Ovary (tissue), 3 donors: ENCODE measurements at regions not wholly inside any gene's neighbourhood (a gene's known extent, or its start where the extent isn't known, plus 50 kb on each side); places are given as distances from the start of the nearest gene placed in this dataset.

ENCODE experiments used
- EP300 ChIP-seq: sonication (generic); formaldehyde crosslinking; IDR thresholded peaks from one replicate; pipeline ENCODE4 v1.6.1; 2017; ENCODE audit warnings: antibody characterized with exemption
- TF ChIP-seq, protein P1 (sequence below), 3 donors: fragments of 450-650 bp in 2 of 3; fragments of 200-600 bp in 1 of 3; IDR thresholded peaks; one replicate each; pipeline versions ENCODE4 v1.5.1 to v1.8.0; 2016 to 2022; ENCODE audit warnings: antibody characterized with exemption in 3 of 3, mild to moderate bottlenecking in 1 of 3
- donor health status: DM: no; HTN: no; CAD: no.

GRCh38 chr4:35689870-35690269, 554.4 kb downstream of the ARAP2 start:
- TF ChIP-seq, protein P1, sequence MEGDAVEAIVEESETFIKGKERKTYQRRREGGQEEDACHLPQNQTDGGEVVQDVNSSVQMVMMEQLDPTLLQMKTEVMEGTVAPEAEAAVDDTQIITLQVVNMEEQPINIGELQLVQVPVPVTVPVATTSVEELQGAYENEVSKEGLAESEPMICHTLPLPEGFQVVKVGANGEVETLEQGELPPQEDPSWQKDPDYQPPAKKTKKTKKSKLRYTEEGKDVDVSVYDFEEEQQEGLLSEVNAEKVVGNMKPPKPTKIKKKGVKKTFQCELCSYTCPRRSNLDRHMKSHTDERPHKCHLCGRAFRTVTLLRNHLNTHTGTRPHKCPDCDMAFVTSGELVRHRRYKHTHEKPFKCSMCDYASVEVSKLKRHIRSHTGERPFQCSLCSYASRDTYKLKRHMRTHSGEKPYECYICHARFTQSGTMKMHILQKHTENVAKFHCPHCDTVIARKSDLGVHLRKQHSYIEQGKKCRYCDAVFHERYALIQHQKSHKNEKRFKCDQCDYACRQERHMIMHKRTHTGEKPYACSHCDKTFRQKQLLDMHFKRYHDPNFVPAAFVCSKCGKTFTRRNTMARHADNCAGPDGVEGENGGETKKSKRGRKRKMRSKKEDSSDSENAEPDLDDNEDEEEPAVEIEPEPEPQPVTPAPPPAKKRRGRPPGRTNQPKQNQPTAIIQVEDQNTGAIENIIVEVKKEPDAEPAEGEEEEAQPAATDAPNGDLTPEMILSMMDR (IDR thresholded peaks at IDR 0.05) = no peak
- no peak for TF ChIP-seq EP300
